Uterus (tissue), 2 donors: ENCODE measurements at regions not wholly inside any gene's neighbourhood (a gene's known extent, or its start where the extent isn't known, plus 50 kb on each side); places are given as distances from the start of the nearest gene placed in this dataset.

Source experiments
- CTCF ChIP-seq, 4 experiments: fragments of 200-600 bp in 2 of 4; fragments of 450-650 bp in 2 of 4; sonication (generic) in 2 of 4; IDR thresholded peaks; one replicate each; pipeline ENCODE4 v1.5.1; 2016 to 2019; ENCODE audit warnings: antibody characterized with exemption in 4 of 4, mild to moderate bottlenecking in 2 of 4, moderate library complexity in 1 of 4
- POLR2A ChIP-seq, 2 donors: fragments of 450-650 bp; IDR thresholded peaks; one replicate each; pipeline ENCODE4 v1.6.1; 2016; ENCODE audit warnings: antibody characterized with exemption in 2 of 2, mild to moderate bottlenecking in 1 of 2, moderate library complexity in 1 of 2

GRCh38 chr18:10242936-10243680 is 211.3 kb upstream of the APCDD1 start:
- TF ChIP-seq CTCF (IDR thresholded peaks at IDR 0.05) (no peak), POLR2A (IDR thresholded peaks at IDR 0.05) (no peak)
